ENCODE measurements at regions not wholly inside any gene's neighbourhood (a gene's known extent, or its start where the extent isn't known, plus 50 kb on each side); places are given as distances from the start of the nearest gene placed in this dataset.

DNA sequence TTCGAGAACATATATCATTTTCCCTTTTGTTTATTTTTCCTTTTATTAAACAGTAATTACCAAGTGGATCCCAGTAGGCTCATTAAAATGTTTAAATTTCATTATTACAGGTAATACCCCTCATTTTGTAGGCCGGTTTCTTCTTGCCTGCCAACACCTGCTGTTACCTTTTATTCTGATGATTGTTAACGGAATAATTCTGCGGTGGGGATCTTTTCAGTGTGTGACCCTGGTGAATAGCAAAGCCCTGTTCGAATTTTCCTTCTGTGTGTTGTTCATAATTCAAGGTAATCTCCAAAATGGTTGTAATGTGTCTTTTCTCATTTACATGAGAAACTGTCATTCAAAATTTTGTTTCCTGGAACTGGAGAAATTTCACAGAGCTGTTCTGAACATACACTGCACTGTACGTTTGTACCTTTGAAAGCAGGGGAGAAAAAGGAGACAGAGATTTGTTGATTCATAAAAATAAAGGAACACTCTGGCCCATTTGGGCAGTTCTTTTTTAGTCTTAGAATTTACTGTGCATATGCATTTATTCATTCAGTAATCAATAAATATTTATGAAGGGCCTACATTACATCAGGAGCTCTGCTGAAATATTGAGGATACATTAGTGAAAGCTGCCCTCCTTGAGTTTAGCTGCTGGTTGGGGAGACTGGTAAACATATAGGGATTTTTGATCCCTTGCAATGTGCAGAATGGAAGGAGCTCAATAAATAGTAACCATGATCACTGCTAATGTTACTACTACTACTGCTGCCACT, 502.0 kb downstream of the QKI start:
- Histone ChIP-seq H3K9me3 (replicated peaks; ENCODE audit: control insufficient read depth, insufficient read depth, low read depth, low read length) (no peaks in the 10 kb centered on the region), H3K9me1 (ENCODE audit: control insufficient read depth, insufficient read depth, low read length) (no peaks in the 10 kb centered on the region), H3K4me2 (ENCODE audit: insufficient read depth, low read length) (no peak overlapping the region), H2AFZ (ENCODE audit: low read depth, low read length) (no peak overlapping the region), H3K4me3 (no peak overlapping the region), H3K4me1 (replicated peaks in 1 of 2; ENCODE audit: control insufficient read depth in 2 of 2, insufficient read depth in 2 of 2, low read length in 2 of 2) (no peaks in the 10 kb centered on the region), H3K27ac (ENCODE audit: extremely low read depth, low read depth, low read length) (no peak overlapping the region), H3K9ac (ENCODE audit: insufficient read depth in 1 of 2, low read depth in 2 of 2, low read length in 2 of 2) (no peak overlapping the region), H3K36me3 (ENCODE audit: control insufficient read depth, insufficient read depth, low read length) (no peaks in the 10 kb centered on the region), H3K79me2 (ENCODE audit: control insufficient read depth, insufficient read depth, low read length) (no peaks in the 10 kb centered on the region), H3K27me3 (ENCODE audit: control insufficient read depth in 2 of 2, insufficient read depth in 2 of 2, low read length in 2 of 2) (peaks cover 24 to 26% of the 10 kb centered on the region in 2 experiments), H4K20me1 (replicated peaks; ENCODE audit: control insufficient read depth, insufficient read depth, low read length) (no peaks in the 10 kb centered on the region)
- no peak for ATAC-seq
- TF ChIP-seq ZNF146 (CRISPR knock-in tag; IDR thresholded peaks at IDR 0.05; ENCODE audit: unreplicated experiment) (no peak), HMGN3 (IDR thresholded peaks at IDR 0.05; ENCODE audit: borderline replicate concordance, extremely low read depth, insufficient read length, low read depth, low read length) (no peak), GTF2B (IDR thresholded peaks at IDR 0.05; ENCODE audit: extremely low read depth, insufficient read length) (no peak), SNAPC5 (CRISPR knock-in tag; IDR thresholded peaks at IDR 0.05) (no peak), ZNF445 (CRISPR knock-in tag; IDR thresholded peaks at IDR 0.05; ENCODE audit: low read depth) (no peak)
- TF ChIP-seq, protein P1, sequence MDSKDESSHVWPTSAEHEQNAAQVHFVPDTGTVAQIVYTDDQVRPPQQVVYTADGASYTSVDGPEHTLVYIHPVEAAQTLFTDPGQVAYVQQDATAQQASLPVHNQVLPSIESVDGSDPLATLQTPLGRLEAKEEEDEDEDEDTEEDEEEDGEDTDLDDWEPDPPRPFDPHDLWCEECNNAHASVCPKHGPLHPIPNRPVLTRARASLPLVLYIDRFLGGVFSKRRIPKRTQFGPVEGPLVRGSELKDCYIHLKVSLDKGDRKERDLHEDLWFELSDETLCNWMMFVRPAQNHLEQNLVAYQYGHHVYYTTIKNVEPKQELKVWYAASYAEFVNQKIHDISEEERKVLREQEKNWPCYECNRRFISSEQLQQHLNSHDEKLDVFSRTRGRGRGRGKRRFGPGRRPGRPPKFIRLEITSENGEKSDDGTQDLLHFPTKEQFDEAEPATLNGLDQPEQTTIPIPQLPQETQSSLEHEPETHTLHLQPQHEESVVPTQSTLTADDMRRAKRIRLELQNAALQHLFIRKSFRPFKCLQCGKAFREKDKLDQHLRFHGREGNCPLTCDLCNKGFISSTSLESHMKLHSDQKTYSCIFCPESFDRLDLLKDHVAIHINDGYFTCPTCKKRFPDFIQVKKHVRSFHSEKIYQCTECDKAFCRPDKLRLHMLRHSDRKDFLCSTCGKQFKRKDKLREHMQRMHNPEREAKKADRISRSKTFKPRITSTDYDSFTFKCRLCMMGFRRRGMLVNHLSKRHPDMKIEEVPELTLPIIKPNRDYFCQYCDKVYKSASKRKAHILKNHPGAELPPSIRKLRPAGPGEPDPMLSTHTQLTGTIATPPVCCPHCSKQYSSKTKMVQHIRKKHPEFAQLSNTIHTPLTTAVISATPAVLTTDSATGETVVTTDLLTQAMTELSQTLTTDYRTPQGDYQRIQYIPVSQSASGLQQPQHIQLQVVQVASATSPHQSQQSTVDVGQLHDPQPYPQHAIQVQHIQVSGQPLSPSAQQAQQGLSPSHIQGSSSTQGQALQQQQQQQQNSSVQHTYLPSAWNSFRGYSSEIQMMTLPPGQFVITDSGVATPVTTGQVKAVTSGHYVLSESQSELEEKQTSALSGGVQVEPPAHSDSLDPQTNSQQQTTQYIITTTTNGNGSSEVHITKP (IDR thresholded peaks at IDR 0.05; ENCODE audit: partially characterized antibody): no peak
- no peak for FAIRE-seq
- no TSS peak for BruUV-seq (replicated peaks)
- no peak for DNase-seq (ENCODE audit: extremely low read depth in 1 of 4, low spot score in 3 of 4)
- CTCF ChIA-PET (ENCODE audit: low intra/inter-chr PET ratio): no interaction called here
- intact Hi-C loops (cut with micrococcal nuclease): no loop called here
- 3% methylated on average over 6 of the region's 6 CpGs for WGBS (ENCODE audit: insufficient coverage, low coverage, missing lambda C conversion rate)
- in situ Hi-C loops (cut with MboI): no loop called here
- POLR2A ChIA-PET: no interaction called here

Data from K562 (cell line).